ENCODE measurements at regions not wholly inside any gene's neighbourhood (a gene's known extent, or its start where the extent isn't known, plus 50 kb on each side); places are given as distances from the start of the nearest gene placed in this dataset.
"Not testable (repeated sequence)": the region's sequence is repeated elsewhere in the genome, so short reads cannot be mapped to it uniquely, and the experiment has no call there.

- Mint-ChIP-seq H3K9me3 (ENCODE audit: low read depth) (peaks cover 17% of the 10 kb centered on the region), H3K27me3 (ENCODE audit: low read depth) (peaks cover 32% of the 10 kb centered on the region)
- TF ChIP-seq CTCF (IDR thresholded peaks at IDR 0.05) = peak; percentile 55
- not testable (repeated sequence) for H3K4me3 Mint-ChIP-seq (ENCODE audit: unreplicated experiment); H3K27ac Mint-ChIP-seq (ENCODE audit: unreplicated experiment); DNase-seq (ENCODE audit: low spot score); H3K36me3 Mint-ChIP-seq (ENCODE audit: low read depth); H3K4me1 Mint-ChIP-seq (ENCODE audit: low read depth)
Observed at GRCh38 chr10:124192664-124193308, 99.4 kb upstream of the CHST15 start.

GRCh38 chr10:124190476-124190875 lies 97.1 kb upstream of the CHST15 start:
- H3K4me1 Mint-ChIP-seq (ENCODE audit: low read depth); H3K36me3 Mint-ChIP-seq (ENCODE audit: low read depth); DNase-seq (ENCODE audit: low spot score); H3K27ac Mint-ChIP-seq (ENCODE audit: unreplicated experiment); H3K4me3 Mint-ChIP-seq (ENCODE audit: unreplicated experiment): not testable (repeated sequence)
- Mint-ChIP-seq H3K27me3 (ENCODE audit: low read depth) (peaks cover 32% of the 10 kb centered on the region), H3K9me3 (ENCODE audit: low read depth) (peaks cover 17% of the 10 kb centered on the region)

- Mint-ChIP-seq H3K36me3 (ENCODE audit: low read depth) (peaks cover 5% of the 10 kb centered on the region), H3K27me3 (ENCODE audit: low read depth) (peaks cover 28% of the 10 kb centered on the region), H3K4me3 (ENCODE audit: unreplicated experiment) (no peak overlapping the region), H3K27ac (ENCODE audit: unreplicated experiment) (no peak overlapping the region), H3K4me1 (ENCODE audit: low read depth) (no peaks in the 10 kb centered on the region), H3K9me3 (ENCODE audit: low read depth) (peaks cover 13% of the 10 kb centered on the region)
- no peak for TF ChIP-seq CTCF (IDR thresholded peaks at IDR 0.05)
- DNase-seq (ENCODE audit: low spot score) = no peak
Observed at GRCh38 chr10:124186956-124187355, 93.6 kb upstream of the CHST15 start.

GRCh38 chr10:124185084-124185483 lies 91.7 kb upstream of the CHST15 start:
- TF ChIP-seq CTCF (IDR thresholded peaks at IDR 0.05) = no peak
- no peak for DNase-seq (ENCODE audit: low spot score)
- no peak overlapping the region for H3K4me3 Mint-ChIP-seq (ENCODE audit: unreplicated experiment)
- H3K36me3 Mint-ChIP-seq (ENCODE audit: low read depth) = peaks cover 5% of the 10 kb centered on the region
- H3K9me3 Mint-ChIP-seq (ENCODE audit: low read depth) = peaks cover 10% of the 10 kb centered on the region
- H3K27me3 Mint-ChIP-seq (ENCODE audit: low read depth) = peaks cover 14% of the 10 kb centered on the region
- H3K4me1 Mint-ChIP-seq (ENCODE audit: low read depth) = peaks cover 17% of the 10 kb centered on the region
- no peak overlapping the region for H3K27ac Mint-ChIP-seq (ENCODE audit: unreplicated experiment)

GRCh38 chr10:124184208-124184830 lies 90.9 kb upstream of the CHST15 start:
- Mint-ChIP-seq H3K36me3 (ENCODE audit: low read depth) (peaks cover 5% of the 10 kb centered on the region), H3K27me3 (ENCODE audit: low read depth) (peaks cover 9% of the 10 kb centered on the region), H3K4me3 (ENCODE audit: unreplicated experiment) (no peak overlapping the region), H3K27ac (ENCODE audit: unreplicated experiment) (no peak overlapping the region), H3K9me3 (ENCODE audit: low read depth) (peaks cover 9% of the 10 kb centered on the region), H3K4me1 (ENCODE audit: low read depth) (peaks cover 19% of the 10 kb centered on the region)
- TF ChIP-seq CTCF (IDR thresholded peaks at IDR 0.05) = no peak
- DNase-seq (ENCODE audit: low spot score) = no peak

- Mint-ChIP-seq H3K4me3 (ENCODE audit: unreplicated experiment) (no peak overlapping the region), H3K27ac (ENCODE audit: unreplicated experiment) (no peak overlapping the region), H3K4me1 (ENCODE audit: low read depth) (peaks cover 19% of the 10 kb centered on the region), H3K27me3 (ENCODE audit: low read depth) (peaks cover 2% of the 10 kb centered on the region), H3K36me3 (ENCODE audit: low read depth) (no peaks in the 10 kb centered on the region), H3K9me3 (ENCODE audit: low read depth) (peaks cover 2% of the 10 kb centered on the region)
- no peak for DNase-seq (ENCODE audit: low spot score)
- TF ChIP-seq CTCF (IDR thresholded peaks at IDR 0.05) = no peak
Observed at GRCh38 chr10:124183617-124184016, 90.2 kb upstream of the CHST15 start.
